Mucosa of descending colon (tissue), 3 donors: ENCODE measurements at regions not wholly inside any gene's neighbourhood (a gene's known extent, or its start where the extent isn't known, plus 50 kb on each side); places are given as distances from the start of the nearest gene placed in this dataset.

ENCODE experiments used
- ATAC-seq: fragments of 200-7000 bp; cut with Tn5 transposase; one replicate; pipeline ENCODE4 v1.9.1; 2020; ENCODE audit warnings: mild to moderate bottlenecking, moderate library complexity
- DNase-seq, 3 donors: peaks; one replicate each; pipeline ENCODE4 v3.0.0-alpha.2; 2020
- H3K36me3 ChIP-seq: fragments of 200-600 bp; one replicate; pipeline ENCODE4 v1.8.0; 2021; ENCODE audit warnings: low read depth, mild to moderate bottlenecking
- H3K4me1 ChIP-seq: fragments of 200-600 bp; one replicate; pipeline ENCODE4 v1.8.0; 2021; ENCODE audit warnings: low read depth, mild to moderate bottlenecking
- H3K4me3 ChIP-seq: fragments of 200-600 bp; one replicate; pipeline ENCODE4 v1.8.0; 2021; ENCODE audit warnings: mild to moderate bottlenecking
- H3K9me3 ChIP-seq: fragments of 200-600 bp; one replicate; pipeline ENCODE4 v1.8.0; 2021; ENCODE audit warnings: mild to moderate bottlenecking
- intact Hi-C, 2 donors: fragments of 100-400 bp; cut with DNase I in 1 of 2; cut with micrococcal nuclease in 1 of 2; formaldehyde crosslinking; loops; one replicate each; pipeline versions ENCODE4 v1.11.0 to v1.11.1; 2022; cut with DNase I, micrococcal nuclease
- TF ChIP-seq, protein P1 (sequence below): fragments of 200-600 bp; IDR thresholded peaks from one replicate; pipeline ENCODE4 v1.8.0; 2022; ENCODE audit warnings: antibody characterized with exemption, mild to moderate bottlenecking
- donor health status: DM: no; HTN: no; CAD: no; lungs with moderate emphysema.
- donor health status: DM: no; HTN: no; CAD: no.
- donor health status: DM: no; HTN: yes; CAD: no.

DNA sequence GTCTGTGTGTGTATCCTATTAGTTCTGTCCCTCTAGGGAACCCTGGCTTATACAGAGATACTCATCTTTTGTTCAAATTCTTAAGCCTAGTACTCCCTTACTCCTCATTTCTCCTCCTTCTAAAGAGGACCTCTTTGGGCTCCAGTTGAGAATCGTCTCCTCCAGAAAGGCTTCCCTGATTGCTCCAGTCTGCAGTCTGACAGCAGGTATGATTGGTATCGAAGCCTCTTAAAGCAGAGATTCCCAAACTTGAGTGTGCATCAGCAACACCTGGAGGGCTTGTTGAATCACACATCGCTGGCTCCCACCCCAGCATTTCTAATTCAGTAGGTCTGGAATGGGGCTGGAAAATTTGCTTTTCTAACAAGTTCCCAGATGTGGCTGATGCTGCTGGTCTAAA, 60.9 kb upstream of the NMNAT3 start:
- Histone ChIP-seq H3K36me3 (no peaks in the 10 kb centered on the region), H3K9me3 (no peaks in the 10 kb centered on the region), H3K4me1 (no peaks in the 10 kb centered on the region), H3K4me3 (no peak overlapping the region)
- intact Hi-C loops, result no loop called here
- ATAC-seq, result no peak
- no peak for DNase-seq
- TF ChIP-seq, protein P1, sequence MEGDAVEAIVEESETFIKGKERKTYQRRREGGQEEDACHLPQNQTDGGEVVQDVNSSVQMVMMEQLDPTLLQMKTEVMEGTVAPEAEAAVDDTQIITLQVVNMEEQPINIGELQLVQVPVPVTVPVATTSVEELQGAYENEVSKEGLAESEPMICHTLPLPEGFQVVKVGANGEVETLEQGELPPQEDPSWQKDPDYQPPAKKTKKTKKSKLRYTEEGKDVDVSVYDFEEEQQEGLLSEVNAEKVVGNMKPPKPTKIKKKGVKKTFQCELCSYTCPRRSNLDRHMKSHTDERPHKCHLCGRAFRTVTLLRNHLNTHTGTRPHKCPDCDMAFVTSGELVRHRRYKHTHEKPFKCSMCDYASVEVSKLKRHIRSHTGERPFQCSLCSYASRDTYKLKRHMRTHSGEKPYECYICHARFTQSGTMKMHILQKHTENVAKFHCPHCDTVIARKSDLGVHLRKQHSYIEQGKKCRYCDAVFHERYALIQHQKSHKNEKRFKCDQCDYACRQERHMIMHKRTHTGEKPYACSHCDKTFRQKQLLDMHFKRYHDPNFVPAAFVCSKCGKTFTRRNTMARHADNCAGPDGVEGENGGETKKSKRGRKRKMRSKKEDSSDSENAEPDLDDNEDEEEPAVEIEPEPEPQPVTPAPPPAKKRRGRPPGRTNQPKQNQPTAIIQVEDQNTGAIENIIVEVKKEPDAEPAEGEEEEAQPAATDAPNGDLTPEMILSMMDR, result no peak

DNA sequence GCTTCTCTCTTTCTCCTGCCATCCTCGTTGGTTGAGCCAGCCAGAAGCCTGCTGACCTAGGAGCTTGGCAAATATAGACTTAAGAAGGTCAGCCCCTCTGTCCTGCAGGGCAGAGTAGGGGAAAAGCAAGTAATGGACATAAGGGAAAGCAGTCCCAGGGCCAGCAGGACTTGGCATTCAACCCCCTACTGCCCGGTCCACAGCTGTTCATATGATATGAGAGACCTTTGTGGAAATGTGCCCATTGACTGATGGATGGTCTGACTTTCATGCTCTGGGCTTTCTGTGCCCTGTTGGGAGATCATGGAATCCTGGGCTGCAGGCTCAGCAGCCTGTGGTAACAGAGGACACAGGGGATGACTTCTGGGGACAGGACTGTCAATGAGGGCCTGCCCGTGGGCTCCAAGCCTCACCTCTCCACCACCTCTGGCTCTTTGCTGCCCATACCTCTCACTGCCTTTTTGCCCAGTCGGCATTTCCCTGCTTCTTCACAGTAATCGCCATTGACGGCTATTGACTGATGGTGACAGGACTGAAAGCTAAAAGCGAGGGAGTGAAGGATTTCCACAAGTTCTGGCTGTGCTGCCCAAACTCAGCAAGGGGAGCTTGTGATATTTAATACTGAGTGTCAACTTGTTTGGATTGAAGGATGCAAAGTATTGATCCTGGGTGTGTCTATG, 60.0 kb upstream of the NMNAT3 start:
- TF ChIP-seq, protein P1, result no peak
- ATAC-seq (no peak), DNase-seq (no peak)
- Histone ChIP-seq H3K36me3 (no peaks in the 10 kb centered on the region), H3K9me3 (no peaks in the 10 kb centered on the region), H3K4me3 (no peak overlapping the region), H3K4me1 (no peaks in the 10 kb centered on the region)
- intact Hi-C loops, result no loop called here

DNA sequence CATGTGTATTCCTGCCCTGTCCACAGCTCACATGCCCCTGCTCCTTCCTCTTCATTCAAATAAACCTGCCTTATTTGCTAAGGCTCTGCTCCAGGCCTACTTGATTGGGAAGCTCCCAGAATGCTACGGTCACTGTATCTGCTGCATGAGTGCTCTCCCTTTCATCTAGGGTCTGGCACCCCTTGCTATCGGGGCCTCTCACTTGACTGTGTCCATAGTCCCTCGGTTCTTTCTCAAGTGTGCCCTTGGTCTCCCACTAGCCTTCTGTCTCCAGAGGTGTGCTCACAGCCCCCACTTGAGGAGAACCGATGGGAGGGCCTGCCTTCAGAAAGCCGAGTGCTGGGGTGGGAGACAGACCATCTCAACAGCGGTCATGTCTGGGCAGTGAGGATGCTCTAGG, 57.4 kb upstream of the NMNAT3 start:
- no peak overlapping the region for H3K4me3 ChIP-seq
- intact Hi-C loops, result no loop called here

DNA sequence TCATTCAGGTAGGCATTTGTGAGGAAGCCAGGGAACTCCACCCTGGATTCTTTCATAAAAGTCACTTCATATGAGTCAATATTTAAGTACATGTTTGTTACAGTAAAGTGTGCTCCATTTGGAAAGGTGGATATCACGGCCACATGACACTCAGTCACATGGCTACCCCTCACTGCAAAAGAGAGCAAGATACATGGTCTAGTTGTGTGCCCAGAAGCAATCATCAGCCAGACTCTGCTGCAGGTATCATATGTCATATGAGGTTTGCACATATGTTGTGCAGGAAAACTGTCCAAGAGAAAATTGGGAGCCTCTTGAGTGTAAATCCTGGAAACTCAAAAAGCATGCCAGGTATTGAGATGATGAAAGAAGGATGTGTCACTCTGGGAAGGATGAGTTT, 55.0 kb upstream of the NMNAT3 start:
- no peak for DNase-seq

More for the DNA sequence above, 57.4 kb upstream of the NMNAT3 start:
- TF ChIP-seq, protein P1, result no peak
- ATAC-seq (no peak), DNase-seq (no peak)
- Histone ChIP-seq H3K9me3 (no peaks in the 10 kb centered on the region), H3K36me3 (no peaks in the 10 kb centered on the region), H3K4me1 (no peaks in the 10 kb centered on the region)

DNA sequence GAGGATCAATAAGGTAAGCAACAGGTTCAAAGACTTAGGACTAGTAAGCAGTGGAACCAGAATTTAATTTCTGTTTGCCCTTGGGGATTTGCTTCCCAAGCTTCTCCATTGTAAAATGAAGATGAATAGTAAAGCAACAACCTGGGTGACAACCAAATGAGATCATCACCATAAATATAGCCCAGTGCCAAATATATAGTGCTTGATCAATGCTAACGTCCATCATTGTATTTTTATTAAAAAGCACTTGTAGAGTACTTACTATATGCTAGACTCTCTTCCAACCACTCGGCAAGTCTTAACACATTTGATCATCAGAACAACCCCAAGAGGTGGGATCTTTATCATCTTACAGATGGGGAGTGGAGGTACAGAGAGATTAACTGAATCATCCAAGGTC, 51.5 kb upstream of the NMNAT3 start:
- H3K4me3 ChIP-seq, result no peak overlapping the region
- DNase-seq, result no peak
- H3K4me1 ChIP-seq, result no peaks in the 10 kb centered on the region
- no peak for ATAC-seq
- TF ChIP-seq, protein P1, result no peak
- intact Hi-C loops, result no loop called here
- H3K9me3 ChIP-seq, result no peaks in the 10 kb centered on the region
- H3K36me3 ChIP-seq, result no peaks in the 10 kb centered on the region

More for the DNA sequence above, 55.0 kb upstream of the NMNAT3 start:
- intact Hi-C loops, result no loop called here
- no peak for ATAC-seq
- Histone ChIP-seq H3K4me1 (no peaks in the 10 kb centered on the region), H3K36me3 (no peaks in the 10 kb centered on the region), H3K4me3 (no peak overlapping the region), H3K9me3 (no peaks in the 10 kb centered on the region)
- TF ChIP-seq, protein P1, result no peak

DNA sequence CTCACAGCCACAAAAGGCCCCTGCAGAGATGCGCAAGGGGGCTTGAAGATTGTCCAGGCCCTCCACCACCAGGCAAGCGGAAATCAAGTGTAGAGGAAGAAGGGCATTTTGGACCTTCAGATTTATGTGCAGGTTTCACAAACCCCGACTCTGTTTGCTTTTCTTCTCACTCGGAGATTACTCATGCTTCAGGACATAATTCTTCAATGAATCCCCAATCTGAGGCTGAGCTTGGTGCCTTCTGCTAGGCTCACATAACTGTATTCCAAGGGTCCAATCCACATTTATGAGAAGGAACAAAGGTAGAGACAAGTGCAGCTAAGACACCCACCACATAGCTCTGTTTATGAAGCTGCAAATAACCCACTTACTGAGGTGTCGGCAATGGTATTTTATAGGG, 50.6 kb upstream of the NMNAT3 start:
- H3K36me3 ChIP-seq, result no peaks in the 10 kb centered on the region

More for the DNA sequence above, 50.6 kb upstream of the NMNAT3 start:
- Histone ChIP-seq H3K9me3 (no peaks in the 10 kb centered on the region), H3K4me1 (no peaks in the 10 kb centered on the region), H3K4me3 (no peak overlapping the region)
- DNase-seq (no peak), ATAC-seq (no peak)
- TF ChIP-seq, protein P1, result no peak
- intact Hi-C loops, result no loop called here
